ENCODE measurements at regions not wholly inside any gene's neighbourhood (a gene's known extent, or its start where the extent isn't known, plus 50 kb on each side); places are given as distances from the start of the nearest gene placed in this dataset.
"Not testable (repeated sequence)": the region's sequence is repeated elsewhere in the genome, so short reads cannot be mapped to it uniquely, and the experiment has no call there.

GRCh38 chr20:1748777-1749176 is 91.2 kb upstream of the SIRPG start:
- TF ChIP-seq, protein P1, sequence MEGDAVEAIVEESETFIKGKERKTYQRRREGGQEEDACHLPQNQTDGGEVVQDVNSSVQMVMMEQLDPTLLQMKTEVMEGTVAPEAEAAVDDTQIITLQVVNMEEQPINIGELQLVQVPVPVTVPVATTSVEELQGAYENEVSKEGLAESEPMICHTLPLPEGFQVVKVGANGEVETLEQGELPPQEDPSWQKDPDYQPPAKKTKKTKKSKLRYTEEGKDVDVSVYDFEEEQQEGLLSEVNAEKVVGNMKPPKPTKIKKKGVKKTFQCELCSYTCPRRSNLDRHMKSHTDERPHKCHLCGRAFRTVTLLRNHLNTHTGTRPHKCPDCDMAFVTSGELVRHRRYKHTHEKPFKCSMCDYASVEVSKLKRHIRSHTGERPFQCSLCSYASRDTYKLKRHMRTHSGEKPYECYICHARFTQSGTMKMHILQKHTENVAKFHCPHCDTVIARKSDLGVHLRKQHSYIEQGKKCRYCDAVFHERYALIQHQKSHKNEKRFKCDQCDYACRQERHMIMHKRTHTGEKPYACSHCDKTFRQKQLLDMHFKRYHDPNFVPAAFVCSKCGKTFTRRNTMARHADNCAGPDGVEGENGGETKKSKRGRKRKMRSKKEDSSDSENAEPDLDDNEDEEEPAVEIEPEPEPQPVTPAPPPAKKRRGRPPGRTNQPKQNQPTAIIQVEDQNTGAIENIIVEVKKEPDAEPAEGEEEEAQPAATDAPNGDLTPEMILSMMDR (IDR thresholded peaks at IDR 0.05; ENCODE audit: insufficient read depth, low read length): no peak
- DNase-seq (ENCODE audit: low read depth): no peak
- H3K4me3 ChIP-seq (ENCODE audit: low read depth, low read length): no peak overlapping the region

GRCh38 chr20:1747953-1748577 is 90.5 kb upstream of the SIRPG start:
- TF ChIP-seq, protein P1 (IDR thresholded peaks at IDR 0.05; ENCODE audit: insufficient read depth, low read length): no peak
- no peak overlapping the region for H3K4me3 ChIP-seq (ENCODE audit: low read depth, low read length)
- DNase-seq (ENCODE audit: low read depth): no peak

DNA sequence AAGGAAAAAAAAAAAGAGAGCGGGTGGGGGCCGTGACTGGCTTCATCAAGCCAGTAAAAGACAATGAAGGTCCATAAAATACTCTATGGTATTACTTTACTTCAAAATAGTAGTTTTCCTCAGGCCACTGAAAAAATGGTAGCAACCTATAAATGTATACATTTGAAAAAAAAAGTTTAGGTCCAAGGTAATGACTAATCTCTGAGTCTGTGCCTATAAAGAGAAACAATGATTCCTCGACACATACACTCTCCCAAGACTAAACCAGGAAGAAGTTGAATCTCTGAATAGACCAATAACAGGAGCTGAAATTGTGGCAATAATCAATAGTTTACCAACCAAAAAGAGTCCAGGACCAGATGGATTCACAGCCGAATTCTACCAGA is 84.5 kb upstream of the SIRPG start:
- not testable (repeated sequence) for DNase-seq (ENCODE audit: low read depth)

DNA sequence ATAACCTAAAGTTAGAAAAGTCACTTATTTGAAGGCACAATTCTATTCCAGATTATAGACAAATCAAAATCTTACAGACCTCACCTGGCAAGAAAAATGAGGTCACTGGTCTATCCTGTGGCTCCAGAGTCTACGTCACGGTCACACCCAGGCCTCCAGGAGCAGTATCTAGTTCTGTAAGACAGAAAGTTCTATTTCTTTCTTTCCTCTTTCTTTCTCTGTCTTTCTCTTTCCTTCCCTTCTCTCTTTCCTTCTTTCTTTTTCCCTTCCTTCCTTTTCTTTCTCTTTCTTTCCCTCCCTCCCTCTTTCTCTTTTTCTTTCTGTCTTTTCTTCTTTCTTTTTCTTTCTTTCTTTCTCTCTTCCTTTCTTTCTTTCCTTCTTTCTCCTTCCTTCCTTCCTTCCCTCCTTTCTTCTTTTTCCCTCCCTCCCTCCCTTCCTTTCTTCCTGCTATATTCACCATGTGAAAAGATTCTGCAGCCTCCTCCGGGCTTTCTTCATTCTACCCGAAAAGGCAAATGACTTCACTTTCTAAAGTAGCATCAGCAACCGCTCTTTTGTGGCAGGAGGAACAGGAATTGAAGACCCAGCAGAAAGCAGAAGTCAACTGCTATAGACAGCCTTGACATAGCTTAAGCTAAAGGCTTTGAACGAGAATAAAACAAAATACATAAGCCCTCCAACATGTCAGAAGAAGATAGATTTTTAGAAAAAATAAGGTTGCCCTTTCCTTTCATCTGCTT is 83.9 kb upstream of the SIRPG start:
- no peak overlapping the region for H3K4me3 ChIP-seq (ENCODE audit: low read depth, low read length)
- no peak for DNase-seq (ENCODE audit: low read depth)
- TF ChIP-seq, protein P1 (IDR thresholded peaks at IDR 0.05; ENCODE audit: insufficient read depth, low read length): no peak

More for the DNA sequence above, 84.5 kb upstream of the SIRPG start:
- H3K4me3 ChIP-seq (ENCODE audit: low read depth, low read length): not testable (repeated sequence)

- H3K4me3 ChIP-seq (ENCODE audit: low read depth, low read length): no peak overlapping the region
- TF ChIP-seq, protein P1 (IDR thresholded peaks at IDR 0.05; ENCODE audit: insufficient read depth, low read length): no peak
- no peak for DNase-seq (ENCODE audit: low read depth)
These were observed 79.6 kb upstream of the SIRPG start for GRCh38 chr20:1737134-1737533.

- no peak overlapping the region for H3K4me3 ChIP-seq (ENCODE audit: low read depth, low read length)
- DNase-seq (ENCODE audit: low read depth): no peak
- TF ChIP-seq, protein P1 (IDR thresholded peaks at IDR 0.05; ENCODE audit: insufficient read depth, low read length): no peak
These were observed 78.0 kb upstream of the SIRPG start for GRCh38 chr20:1735417-1736089.

- DNase-seq (ENCODE audit: low read depth): peak; percentile 17
- H3K4me3 ChIP-seq (ENCODE audit: low read depth, low read length): no peak overlapping the region
- TF ChIP-seq, protein P1 (IDR thresholded peaks at IDR 0.05; ENCODE audit: insufficient read depth, low read length): no peak
These were observed 76.8 kb upstream of the SIRPG start for GRCh38 chr20:1734269-1734858.

DNA sequence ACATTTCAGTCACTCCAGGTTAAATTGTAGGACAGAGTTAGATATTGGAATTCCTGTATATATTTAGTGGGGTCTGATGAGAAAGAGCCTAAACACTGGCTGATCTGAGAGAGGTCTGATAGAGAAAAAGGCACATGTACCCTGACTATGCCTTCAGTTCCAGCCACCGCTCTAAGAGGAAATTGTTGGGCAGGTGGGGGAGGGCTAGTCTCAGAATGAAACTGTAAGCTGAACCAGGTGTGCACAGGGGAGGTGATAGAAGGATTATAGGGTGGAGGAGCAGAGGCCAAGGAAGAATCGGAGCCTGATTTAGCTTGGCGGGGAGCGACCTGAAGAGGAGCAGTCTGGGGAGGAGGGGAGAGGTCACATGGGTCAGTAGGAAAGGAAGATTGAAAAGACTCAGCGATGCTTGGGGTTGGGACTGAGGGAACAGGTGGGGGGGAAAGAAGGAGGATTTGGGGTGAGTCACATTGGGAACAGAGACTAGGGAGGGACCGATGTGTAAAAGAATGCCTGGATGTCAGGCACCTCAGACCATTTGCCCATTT is 74.3 kb upstream of the SIRPG start:
- not testable (repeated sequence) for H3K4me3 ChIP-seq (ENCODE audit: low read depth, low read length); DNase-seq (ENCODE audit: low read depth)

DNA sequence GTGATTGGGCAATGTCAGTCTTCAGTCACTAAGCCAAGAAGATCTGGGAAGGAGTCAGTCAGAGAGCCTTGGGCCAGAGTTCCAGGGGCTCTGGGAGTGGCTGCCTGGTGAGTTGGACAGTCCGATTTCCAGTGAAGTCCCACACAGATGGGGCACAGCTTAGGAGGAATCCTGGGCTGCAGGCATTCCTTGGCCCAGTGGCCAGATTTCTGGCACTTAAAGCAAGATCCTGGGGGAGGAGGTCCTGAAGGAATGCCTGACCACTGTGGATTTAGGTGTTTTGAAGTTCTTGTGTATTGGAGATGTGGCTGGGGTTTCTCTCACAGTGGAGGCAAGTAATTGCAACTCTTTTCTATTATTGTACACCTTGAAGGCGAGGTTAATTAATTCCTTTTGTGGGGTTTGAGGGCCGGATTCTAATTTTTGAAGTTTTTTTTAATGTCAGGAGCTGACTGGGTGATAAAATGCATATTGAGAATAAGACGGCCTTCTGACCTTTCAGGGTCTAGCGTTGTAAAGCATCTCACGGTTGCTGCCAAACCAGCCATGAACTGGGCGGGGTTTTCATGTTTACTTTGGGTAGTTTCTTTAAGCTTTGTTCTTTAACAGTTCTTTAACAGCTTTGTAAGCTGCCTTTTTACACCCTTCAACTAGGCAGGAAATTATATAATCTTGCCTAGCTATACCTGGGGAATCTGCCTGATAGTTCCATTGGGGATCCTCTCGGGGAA is 73.6 kb upstream of the SIRPG start:
- not testable (repeated sequence) for H3K4me3 ChIP-seq (ENCODE audit: low read depth, low read length); DNase-seq (ENCODE audit: low read depth)

Data from fibroblast of the aortic adventitia (primary cell).